K562 (cell line): ENCODE measurements at regions not wholly inside any gene's neighbourhood (a gene's known extent, or its start where the extent isn't known, plus 50 kb on each side); places are given as distances from the start of the nearest gene placed in this dataset.

Source experiments
- AFF1 ChIP-seq, 2 experiments: fragments of 450-650 bp; IDR thresholded peaks; 2 replicates each; pipeline ENCODE4 v1.6.1; 2018; ENCODE audit warnings: mild to moderate bottlenecking in 2 of 2, low read depth in 1 of 2; ENCODE audit not compliant: partially characterized antibody in 2 of 2
- ATF1 ChIP-seq, 2 experiments: fragments of 450-650 bp in 1 of 2; IDR thresholded peaks; 2 replicates each; pipeline ENCODE4 v1.6.1; 2016; ENCODE audit warnings: missing compliant biosample characterization in 1 of 2, missing genetic modification characterization in 1 of 2
- CBFA2T2 ChIP-seq: fragments of 450-650 bp; conservative IDR thresholded peaks from 2 replicates; pipeline ENCODE4 v1.6.1; 2017; ENCODE audit warnings: mild to moderate bottlenecking
- CTCF ChIP-seq, 3 experiments: IDR thresholded peaks in 2 of 3; conservative IDR thresholded peaks in 1 of 3; 2 replicates each; pipeline ENCODE4 v1.5.1; 2011 to 2012; ENCODE audit warnings: low read length in 3 of 3, mild to moderate bottlenecking in 3 of 3, control low read depth in 2 of 3, improper control_type of control experiment in 1 of 3, inconsistent platforms in 1 of 3, low read depth in 1 of 3, mixed read lengths in 1 of 3, moderate library complexity in 1 of 3; ENCODE audit not compliant: insufficient read depth in 2 of 3
- MXD1 ChIP-seq: fragments of 250-450 bp; sonication (Bioruptor Pico); IDR thresholded peaks from 2 replicates; pipeline ENCODE4 v1.8.0; 2021; ENCODE audit warnings: borderline replicate concordance, mild to moderate bottlenecking, moderate library complexity; ENCODE audit not compliant: poor library complexity, severe bottlenecking
- PHB2 ChIP-seq: fragments of 450-650 bp; IDR thresholded peaks from 2 replicates; pipeline ENCODE4 v1.6.1; 2017; ENCODE audit warnings: low read depth
- RB1 ChIP-seq: fragments of 450-650 bp; IDR thresholded peaks from 2 replicates; pipeline ENCODE4 v1.6.1; 2017; ENCODE audit warnings: low read depth, mild to moderate bottlenecking
- THAP7 ChIP-seq: fragments of 250-450 bp; sonication (Bioruptor Pico); IDR thresholded peaks from 2 replicates; pipeline ENCODE4 v1.5.0; 2021
- ZNF146 ChIP-seq: IDR thresholded peaks from one replicate; pipeline ENCODE4 v1.6.1; 2018; ENCODE audit warnings: missing compliant biosample characterization; ENCODE audit not compliant: unreplicated experiment
- ZZZ3 ChIP-seq: fragments of 450-650 bp; IDR thresholded peaks from 2 replicates; pipeline ENCODE4 v1.6.1; 2016; ENCODE audit warnings: antibody characterized with exemption, mild to moderate bottlenecking, moderate library complexity

GRCh38 chr9:115786321-115786720 is 367.3 kb upstream of the PAPPA start:
- TF ChIP-seq CTCF (IDR thresholded peaks at IDR 0.05 in 2 of 3, conservative IDR thresholded peaks at IDR 0.05 in 1 of 3; ENCODE audit: insufficient read depth in 2 of 3, low read depth in 1 of 3, low read length in 3 of 3) = no peak
- no peak for TF ChIP-seq ZZZ3
- no peak for TF ChIP-seq THAP7 (CRISPR knock-in tag)
- no peak for TF ChIP-seq ATF1 (CRISPR knock-in tag; IDR thresholded peaks at IDR 0.05)
- TF ChIP-seq ATF1 (tag; IDR thresholded peaks at IDR 0.05) = no peak
- TF ChIP-seq PHB2 = no peak
- no peak for TF ChIP-seq ZNF146 (CRISPR knock-in tag)
- no peak for TF ChIP-seq CBFA2T2
- no peak for TF ChIP-seq RB1
- no peak for TF ChIP-seq AFF1 (IDR thresholded peaks at IDR 0.05; ENCODE audit: low read depth in 1 of 2, partially characterized antibody in 2 of 2)
- no peak for TF ChIP-seq MXD1 (CRISPR knock-in tag)
